GM18520 (cell line): ENCODE measurements at regions not wholly inside any gene's neighbourhood (a gene's known extent, or its start where the extent isn't known, plus 50 kb on each side); places are given as distances from the start of the nearest gene placed in this dataset.

Experiments used
- ATAC-seq: cut with Tn5 transposase; IDR thresholded peaks from one replicate; pipeline ENCODE4 v1.9.1; 2021; ENCODE audit not compliant: unreplicated experiment

- ATAC-seq = no peak
These were observed 114.5 kb upstream of the WWC1 start for GRCh38 chr5:168176941-168177340.

GRCh38 chr5:168177831-168178450 lies 113.5 kb upstream of the WWC1 start:
- ATAC-seq = no peak

GRCh38 chr5:168179192-168179593 lies 112.3 kb upstream of the WWC1 start:
- ATAC-seq = no peak

GRCh38 chr5:168182269-168182668 lies 109.2 kb upstream of the WWC1 start:
- ATAC-seq = no peak

GRCh38 chr5:168184103-168184502 lies 107.3 kb upstream of the WWC1 start:
- ATAC-seq = no peak

- ATAC-seq = no peak
These were observed 105.0 kb upstream of the WWC1 start for GRCh38 chr5:168186289-168187074.

- no peak for ATAC-seq
These were observed 103.8 kb upstream of the WWC1 start for GRCh38 chr5:168187614-168188013.

- no peak for ATAC-seq
These were observed 103.3 kb upstream of the WWC1 start for GRCh38 chr5:168188182-168188581.

GRCh38 chr5:168192120-168192519 lies 99.3 kb upstream of the WWC1 start:
- no peak for ATAC-seq

- ATAC-seq = no peak
These were observed 97.8 kb upstream of the WWC1 start for GRCh38 chr5:168193493-168194250.

- no peak for ATAC-seq
These were observed 96.3 kb upstream of the WWC1 start for GRCh38 chr5:168195110-168195509.

- no peak for ATAC-seq
These were observed 93.1 kb upstream of the WWC1 start for GRCh38 chr5:168198359-168198758.

GRCh38 chr5:168202996-168203395 lies 88.4 kb upstream of the WWC1 start:
- ATAC-seq = no peak

- ATAC-seq = no peak
These were observed 87.3 kb upstream of the WWC1 start for GRCh38 chr5:168204165-168204564.

GRCh38 chr5:168207450-168208029 lies 83.9 kb upstream of the WWC1 start:
- no peak for ATAC-seq

- no peak for ATAC-seq
These were observed 82.0 kb upstream of the WWC1 start for GRCh38 chr5:168209244-168209995.

GRCh38 chr5:168209997-168210396 lies 81.4 kb upstream of the WWC1 start:
- no peak for ATAC-seq

- no peak for ATAC-seq
These were observed 80.2 kb upstream of the WWC1 start for GRCh38 chr5:168211245-168211644.

- no peak for ATAC-seq
These were observed 79.5 kb upstream of the WWC1 start for GRCh38 chr5:168211936-168212335.

- no peak for ATAC-seq
These were observed 77.4 kb upstream of the WWC1 start for GRCh38 chr5:168214071-168214470.

- no peak for ATAC-seq
These were observed 76.6 kb upstream of the WWC1 start for GRCh38 chr5:168214886-168215285.
